Neural progenitor cell (in vitro differentiated cells): ENCODE measurements at regions not wholly inside any gene's neighbourhood (a gene's known extent, or its start where the extent isn't known, plus 50 kb on each side); places are given as distances from the start of the nearest gene placed in this dataset.

ENCODE experiments used
- EZH2 ChIP-seq: fragments of 200-600 bp; sonication (generic); IDR thresholded peaks from 2 replicates; pipeline ENCODE4 v1.6.1; 2017; ENCODE audit warnings: antibody characterized with exemption, mild to moderate bottlenecking, moderate library complexity
- EZH2phosphoT487 ChIP-seq: fragments of 200-600 bp; sonication (generic); IDR thresholded peaks from 2 replicates; pipeline ENCODE4 v1.6.1; 2017; ENCODE audit warnings: antibody characterized with exemption

DNA sequence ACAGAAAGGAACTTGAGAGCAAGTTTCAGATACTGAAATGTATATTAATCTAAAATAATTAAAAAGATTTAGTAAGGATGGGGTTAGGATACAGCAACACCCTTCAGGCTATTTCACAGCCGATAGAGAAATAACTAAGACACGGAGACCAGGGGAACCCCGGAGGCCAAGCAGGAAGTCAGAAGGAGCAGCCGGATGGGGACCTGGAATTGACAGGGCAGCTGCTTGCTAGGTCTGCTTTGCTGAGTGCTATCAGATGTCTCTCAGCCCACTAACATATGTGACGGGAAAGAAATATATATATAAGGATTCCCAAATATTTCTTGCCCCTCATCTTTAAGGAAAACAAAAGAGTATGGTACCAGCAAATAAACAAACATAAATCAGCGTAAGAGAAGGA lies 154.1 kb upstream of the CDH5 start:
- TF ChIP-seq EZH2phosphoT487 = no peak
- TF ChIP-seq EZH2 = no peak
